ENCODE measurements at regions not wholly inside any gene's neighbourhood (a gene's known extent, or its start where the extent isn't known, plus 50 kb on each side); places are given as distances from the start of the nearest gene placed in this dataset.
A peak's percentile ranks its signal among the peaks of the same experiment; 100 is the strongest.
"Not testable (repeated sequence)": the region's sequence is repeated elsewhere in the genome, so short reads cannot be mapped to it uniquely, and the experiment has no call there.

DNA sequence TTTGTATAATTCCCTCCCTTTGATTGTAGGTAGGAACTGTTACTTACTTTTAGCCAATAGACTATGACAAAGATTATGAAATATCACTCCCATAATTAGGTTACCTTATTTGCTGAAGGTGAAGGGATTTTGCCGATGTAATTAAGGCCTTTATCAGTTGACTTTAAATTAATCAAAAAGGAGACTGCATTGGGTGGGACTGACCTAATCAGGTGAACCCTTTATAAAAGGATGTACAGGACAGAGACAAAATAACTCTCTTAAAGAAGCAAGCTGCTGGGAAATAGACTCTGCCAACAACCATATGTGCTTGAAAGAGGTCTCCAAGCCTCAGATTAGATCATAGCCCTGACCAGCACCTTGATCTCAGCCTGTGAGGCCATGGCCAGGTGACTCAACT, 167.6 kb downstream of the SOX3 start:
- DNase-seq: no peak

DNA sequence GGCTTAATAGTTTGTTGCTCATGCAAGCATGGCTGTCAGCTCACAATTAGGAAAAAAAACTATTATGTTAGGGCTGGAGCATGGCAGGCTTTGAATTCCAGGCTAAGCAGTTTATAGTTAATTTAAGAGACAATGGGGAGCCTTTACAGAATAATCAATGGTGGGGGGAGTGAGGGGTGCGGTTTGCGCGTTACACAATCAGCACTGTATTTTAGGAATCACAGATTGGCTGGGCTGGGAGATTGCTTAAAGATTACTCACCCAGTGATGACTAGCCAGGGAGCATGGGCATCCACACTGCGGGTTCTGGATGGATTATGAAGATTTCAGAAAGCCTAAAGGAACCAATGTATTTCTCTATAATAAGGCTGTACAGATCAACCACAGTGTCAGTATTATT, 186.6 kb downstream of the SOX3 start:
- DNase-seq: no peak

DNA sequence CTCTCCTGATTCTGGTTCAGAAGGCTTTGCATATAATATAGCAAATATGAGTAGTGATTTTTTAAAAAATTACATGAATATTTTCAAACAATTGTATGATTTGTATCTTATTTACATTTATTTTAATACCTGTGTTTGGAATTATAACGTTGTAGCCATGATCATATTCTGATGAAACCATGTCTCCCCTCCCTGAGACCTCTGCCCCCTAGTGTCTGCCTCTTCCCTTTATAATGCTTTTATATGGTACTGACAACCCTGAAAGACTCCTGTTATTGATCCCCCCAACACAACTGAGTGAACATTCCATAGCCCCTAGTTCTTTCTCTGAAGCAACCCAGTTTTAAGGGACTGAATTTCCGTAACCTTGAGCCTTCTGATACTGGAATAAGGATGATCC, 187.4 kb downstream of the SOX3 start:
- DNase-seq: no peak

DNA sequence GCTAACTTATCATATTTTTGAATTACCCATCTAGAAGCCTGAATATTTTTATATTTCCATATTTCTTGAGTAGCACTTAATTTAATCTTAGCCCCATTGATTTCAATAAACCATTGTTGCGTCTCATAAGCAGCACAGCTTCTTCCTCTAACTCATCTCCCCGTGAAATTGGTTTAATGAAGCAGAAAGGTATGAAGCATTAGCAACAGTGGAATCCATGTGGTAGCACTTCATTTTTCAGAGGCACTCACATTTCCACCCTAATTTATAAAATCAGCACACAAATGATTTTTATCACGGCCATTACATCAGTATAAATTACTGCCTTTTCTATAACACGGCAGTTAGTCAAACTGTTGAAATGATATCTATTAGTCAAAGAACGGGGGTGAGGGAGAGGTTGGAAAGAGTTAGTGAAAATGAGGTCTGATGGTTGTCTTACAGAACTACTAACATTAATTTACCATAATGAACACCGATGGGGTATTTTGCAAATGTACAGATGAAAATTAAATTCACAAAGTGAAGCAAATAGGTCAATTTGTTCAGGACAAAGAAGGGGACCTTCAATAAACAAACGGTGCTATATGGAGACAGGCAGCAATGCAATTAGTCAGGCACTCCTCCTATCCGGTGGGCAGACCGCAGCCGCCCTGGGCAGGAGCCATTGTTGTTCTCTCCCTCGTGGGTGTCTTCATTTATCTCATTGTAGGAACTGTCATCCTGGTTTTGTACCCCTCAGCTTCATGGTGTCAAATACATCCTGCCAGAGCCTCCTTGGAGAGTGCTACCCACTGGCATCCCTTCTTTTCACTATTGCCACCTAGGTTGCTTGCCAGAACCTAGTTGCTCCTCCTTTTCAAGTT, 205.7 kb downstream of the SOX3 start:
- DNase-seq: no peak

DNA sequence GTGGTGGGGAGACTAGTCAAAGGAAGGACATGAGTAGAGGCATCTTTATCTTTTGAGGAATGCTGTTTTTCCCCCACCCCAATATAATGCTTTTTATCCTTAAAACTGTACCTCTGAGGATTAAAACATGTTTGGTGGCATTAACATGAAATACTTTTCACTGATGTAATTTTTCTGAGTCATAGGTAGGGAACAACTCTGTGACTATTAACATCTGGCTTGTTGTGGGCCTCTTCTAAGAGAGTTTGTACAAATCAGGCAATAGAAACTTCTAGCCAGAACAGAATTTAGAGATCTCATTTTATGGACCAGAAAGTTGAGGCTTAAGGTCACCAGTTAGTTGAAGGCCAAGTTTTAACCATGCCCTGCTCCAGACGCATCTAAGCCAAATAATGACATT, 207.6 kb downstream of the SOX3 start:
- no peak for DNase-seq

DNA sequence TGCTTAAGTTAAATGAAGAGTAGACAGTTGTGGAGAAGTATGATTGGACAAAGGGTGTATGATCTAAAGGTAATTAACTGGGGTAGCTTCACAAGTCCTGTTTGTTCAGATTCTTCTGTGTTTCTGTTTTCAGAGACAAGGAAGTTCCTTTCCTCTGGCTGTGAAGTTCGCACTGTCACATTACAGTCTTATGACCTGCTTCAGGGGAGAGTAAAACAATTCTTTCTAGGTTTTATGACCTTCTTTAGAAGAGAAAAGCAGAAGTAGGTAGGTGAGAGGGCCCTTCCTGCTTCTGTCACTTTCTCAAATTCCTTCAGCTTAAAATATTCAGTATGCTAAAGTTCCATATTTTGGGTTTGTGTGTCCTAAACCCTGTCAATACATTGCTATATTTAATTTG, 211.9 kb downstream of the SOX3 start:
- no peak for DNase-seq

DNA sequence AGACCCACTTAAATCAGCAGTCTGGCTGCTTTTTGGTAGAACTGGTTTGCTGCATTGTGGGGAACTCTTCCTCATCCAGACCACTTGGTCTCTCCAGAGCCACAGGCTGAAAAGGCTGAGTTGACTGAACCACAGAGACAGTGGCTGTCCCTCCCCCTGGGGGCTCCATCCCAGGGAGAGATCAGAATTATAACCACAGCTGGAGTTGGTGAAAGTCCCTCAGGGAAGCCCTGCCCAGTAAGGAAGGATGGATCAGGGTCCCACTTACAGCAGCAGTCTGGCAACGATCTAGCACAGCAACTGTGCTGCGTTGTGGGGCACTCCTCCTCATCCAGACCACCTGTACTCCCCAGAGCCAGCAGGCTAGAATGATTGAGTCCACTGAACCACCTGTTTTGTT, 212.7 kb downstream of the SOX3 start:
- DNase-seq: no peak

DNA sequence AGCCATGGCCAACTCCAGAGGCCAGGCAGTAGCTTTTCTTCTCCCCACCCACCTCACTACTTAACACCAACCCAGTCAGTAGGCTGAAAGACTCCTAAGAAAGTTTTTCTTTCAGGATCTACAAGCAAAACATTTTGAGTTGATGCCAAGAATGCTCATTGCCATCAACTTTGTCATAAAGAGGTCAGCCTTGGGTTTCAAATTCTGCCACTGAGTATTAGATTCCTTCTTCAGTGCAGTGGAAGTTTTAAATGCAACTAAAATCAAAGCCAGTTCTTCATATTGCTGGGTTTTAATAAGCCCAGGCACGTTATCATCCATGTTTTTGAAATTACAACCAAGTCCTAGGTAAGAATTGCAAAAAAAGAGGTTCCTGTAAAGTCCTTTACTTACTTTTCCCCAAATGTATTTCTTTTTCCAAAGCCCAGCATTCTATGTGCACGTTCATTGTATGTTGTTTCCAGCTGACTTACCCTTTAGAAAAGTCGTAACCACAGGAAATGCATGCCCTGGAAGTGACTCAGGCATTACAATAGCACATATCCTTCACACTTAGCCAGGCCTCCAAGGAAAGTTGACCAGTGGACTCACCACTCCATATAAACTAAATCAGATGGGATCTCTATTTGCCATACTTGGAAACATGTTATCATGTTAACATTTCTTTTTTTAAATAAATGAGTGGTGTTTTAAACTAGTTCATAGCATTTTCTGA, 229.9 kb downstream of the SOX3 start:
- DNase-seq: peak; percentile 26

DNA sequence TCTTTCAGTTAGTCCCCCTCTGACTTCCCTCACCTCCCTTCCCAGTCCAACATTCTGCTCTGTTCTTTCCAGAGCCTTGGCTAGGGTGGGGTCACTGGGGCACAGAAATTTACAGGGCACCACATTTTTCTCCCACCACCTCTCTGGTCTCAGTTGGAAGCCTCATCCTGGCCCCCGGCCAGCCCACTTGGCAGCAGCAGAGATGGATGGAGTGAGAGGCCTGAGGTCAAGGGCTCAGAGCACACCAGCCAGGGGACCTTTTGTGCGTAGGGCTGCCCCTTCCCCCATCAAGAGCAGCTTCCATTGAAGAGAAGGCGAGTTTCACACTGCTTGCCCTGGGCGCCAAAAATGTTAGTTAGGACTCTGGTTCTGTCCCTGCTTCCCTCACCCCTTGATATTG, 230.9 kb downstream of the SOX3 start:
- no peak for DNase-seq

DNA sequence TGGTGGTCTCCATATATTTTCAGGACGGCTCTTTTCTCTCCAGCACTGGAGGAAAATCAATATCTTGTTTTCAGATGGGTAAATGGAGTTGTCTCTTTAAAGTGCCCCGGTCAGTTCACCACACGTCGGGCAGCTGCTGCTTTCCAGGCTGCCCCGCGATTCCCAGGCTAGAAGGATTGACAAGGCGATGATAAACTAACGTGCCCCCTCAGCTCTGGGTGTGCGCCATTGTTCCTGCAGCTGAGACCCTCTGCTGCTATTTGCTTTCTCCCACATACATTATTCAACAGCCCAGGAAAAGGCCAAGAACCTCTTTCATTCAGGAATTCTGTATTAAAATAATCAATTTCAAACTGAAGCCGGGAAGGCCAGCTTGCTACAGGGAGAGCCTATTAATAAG, 254.5 kb downstream of the SOX3 start:
- no peak for DNase-seq

DNA sequence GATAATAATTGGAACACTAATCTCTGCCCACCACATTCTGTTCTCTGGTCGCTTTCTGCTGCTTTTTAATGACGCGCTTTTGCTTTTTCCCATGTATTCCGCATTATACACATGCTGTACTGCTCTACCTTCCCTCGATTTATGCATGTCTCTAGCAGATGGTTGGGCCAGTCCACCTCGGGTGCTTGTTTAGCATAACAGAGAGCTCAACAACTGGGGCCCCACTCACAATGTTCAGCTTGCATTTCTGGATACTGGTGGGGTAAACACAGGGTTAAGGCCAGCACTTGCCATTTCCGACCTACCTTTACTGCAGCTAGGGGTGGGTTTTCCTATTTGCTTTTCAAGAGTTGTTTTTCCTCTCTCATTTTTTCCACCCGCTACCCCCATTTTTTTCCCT, 255.8 kb downstream of the SOX3 start:
- no peak for DNase-seq

DNA sequence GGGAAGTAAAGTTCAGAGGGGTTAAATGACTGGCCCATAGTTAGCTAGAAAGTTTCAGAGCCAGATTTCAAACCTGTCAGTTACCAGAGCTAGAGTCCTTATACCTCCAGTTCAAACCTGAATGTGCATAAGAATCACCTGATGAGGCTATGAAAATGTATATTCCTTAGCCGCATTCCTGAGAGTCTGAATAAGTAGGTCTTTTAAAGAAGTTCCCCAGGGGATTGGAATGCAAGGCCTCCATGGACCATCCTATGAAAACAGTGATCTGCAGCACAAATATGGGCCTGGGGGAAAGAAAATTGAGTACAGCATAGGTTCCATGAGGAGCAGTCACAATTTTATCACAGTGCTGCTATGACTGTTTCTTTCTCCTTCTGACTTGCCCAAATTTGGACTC, 263.9 kb upstream of the CXorf66 start:
- no peak for DNase-seq

DNA sequence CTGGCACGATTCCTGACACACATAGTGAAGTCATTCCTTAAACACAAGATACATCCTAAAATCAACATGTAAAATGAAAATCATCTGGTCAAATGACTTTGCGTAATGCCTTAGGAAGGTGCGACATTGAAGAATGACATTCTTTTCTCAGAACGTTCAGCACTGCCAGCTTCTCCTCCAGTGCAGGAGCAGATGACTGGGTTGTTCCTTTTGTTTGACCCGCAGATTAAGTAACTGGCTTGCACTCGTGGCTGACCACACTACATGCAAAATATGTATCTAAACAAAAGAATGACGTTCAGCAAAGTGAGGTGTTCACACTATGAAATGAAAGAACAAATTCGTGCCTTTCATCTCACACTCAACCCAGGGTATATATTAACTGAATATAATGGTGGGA, 260.7 kb upstream of the CXorf66 start:
- not testable (repeated sequence) for DNase-seq

DNA sequence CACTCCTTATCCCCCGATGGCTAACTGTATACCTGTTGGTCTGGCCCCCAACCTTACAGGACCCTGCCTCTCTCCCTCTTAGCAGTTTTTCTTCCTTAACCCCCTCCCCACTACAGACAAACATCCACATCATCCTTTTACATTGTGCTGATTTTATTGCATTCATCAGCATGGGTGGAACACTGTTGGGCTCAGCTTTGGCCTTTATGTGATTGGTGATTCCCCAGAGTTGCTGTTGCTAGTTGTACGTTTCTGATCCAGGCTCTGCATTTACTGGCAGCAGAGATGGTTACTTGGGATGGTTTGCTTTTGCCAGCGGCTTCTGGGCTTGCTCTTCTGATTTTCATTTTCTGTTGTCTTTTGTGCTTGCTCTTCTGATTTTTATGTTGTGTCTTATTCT, 250.6 kb upstream of the CXorf66 start:
- DNase-seq: not testable (repeated sequence)

DNA sequence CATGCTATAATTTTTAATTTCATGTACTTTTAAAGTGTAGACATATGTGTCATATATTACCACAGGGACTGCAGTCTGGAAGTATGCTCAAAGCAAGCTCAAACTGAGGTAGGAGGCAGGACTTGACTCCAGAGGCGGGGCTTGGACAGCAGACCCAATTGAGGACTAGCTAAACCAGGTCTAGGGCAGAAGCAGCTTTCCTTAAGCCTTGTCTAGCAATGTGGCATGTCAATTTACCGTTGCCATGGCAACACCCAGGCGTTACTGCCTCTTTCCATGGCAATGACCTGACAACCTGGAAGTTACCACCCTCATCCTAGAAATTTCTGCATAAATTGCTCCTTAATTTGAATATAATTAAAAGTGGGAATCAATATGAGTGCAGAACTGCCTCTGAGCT, 249.2 kb upstream of the CXorf66 start:
- not testable (repeated sequence) for DNase-seq

DNA sequence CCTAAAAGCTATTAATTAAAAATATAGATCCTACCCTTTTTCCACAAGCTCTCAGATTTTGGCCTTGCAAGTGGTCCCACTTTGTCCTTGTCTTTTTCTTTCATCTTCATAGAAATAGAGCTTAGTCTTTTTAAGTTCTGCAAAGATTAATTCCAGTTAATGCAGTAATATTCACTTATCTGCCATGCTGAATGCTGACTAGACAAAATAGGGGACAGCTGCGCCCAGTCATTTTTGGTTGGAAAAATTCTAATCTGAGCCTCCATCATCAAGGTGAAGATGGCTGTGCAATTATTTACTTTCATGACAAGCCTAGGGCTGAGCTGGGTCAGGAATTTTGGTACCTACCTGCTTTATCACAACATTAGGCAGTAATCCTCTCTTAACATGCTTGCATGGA, 241.3 kb upstream of the CXorf66 start:
- DNase-seq: no peak

DNA sequence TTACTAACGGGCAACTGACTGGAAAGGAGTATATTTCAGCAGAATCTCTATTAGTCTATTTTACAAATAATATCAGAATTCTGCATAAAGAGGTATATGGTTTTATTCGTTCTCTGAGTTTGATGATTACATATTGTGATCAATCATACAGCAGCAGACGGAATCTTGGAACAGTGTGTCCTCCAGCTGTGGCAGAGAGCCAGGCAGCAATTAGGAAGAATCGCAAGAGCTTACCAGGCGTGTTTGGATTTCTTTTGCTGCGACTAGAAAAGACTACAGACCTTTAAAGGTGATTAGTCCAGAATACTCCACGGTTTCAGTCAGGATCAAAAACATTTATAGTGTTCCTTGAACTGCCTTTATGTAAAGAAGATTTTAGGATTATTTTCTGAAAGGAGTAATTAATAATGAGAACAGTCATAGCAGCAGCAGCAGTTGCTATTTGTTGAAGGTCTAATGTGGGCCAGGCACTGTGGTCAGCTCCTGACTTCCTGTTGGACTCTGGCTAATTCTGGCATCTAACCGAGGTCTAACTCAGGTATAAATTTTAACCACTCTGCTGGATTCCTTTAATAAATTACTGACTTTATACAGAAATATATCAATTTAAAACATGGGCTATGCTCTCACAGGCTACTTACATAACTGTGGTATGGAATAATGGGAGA, 225.3 kb upstream of the CXorf66 start:
- no peak for DNase-seq

DNA sequence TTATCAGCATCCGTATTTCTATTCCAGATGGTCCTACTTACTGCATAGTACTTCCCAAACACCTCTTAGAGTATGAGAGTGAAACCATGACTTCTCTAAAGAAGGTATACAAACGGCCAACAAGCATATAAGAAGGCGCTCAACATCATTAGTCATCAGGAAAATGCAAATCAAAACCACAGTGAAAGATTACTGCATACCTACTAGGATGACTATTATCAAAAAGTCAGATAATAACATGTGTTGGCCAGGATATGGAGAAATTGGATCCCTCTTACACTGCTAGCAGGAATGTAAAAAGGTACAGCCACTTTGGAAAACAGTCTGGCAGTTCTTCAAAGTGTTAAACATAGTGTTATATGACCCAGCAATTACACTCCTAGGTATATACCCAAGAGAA, 215.3 kb upstream of the CXorf66 start:
- peak; percentile 22 for DNase-seq

DNA sequence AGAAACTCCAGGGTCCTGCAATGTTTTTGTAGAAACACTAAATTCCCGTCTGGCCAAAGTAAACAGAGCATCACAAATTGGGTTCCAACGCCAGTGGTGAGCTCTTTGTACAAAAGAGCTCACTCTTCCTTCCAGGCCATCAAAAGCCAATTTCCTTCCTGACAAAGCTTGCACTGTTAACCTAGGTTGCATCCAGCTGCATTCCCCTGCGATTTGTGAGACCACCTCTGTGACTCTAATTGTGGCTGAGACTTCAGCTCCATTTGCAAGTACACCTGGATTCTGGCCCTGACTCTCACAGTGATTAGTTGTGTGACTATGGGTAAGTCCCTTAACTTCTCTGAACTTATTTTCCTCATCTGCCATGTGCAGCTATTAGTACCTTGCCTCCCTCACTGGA, 212.5 kb upstream of the CXorf66 start:
- no peak for DNase-seq

DNA sequence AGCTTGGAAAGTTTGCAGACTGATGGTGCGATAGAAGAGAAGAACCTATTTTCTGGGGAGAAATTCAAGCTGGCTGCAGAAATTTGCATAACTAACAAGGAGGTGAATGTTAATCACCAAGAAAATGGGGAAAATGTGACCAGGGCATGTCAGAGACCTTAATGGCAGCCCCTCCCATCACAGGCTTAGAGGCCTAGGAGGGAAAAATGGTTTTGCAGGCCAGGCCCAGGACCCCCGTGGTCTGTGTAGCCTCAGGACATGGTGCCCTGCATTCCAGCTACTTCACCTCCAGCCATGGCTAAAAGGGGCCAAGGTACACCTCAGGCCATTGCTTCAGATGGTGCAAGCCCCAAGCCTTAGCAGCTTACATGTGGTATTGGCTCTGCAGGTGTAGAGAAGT, 207.1 kb upstream of the CXorf66 start:
- no peak for DNase-seq

DNA sequence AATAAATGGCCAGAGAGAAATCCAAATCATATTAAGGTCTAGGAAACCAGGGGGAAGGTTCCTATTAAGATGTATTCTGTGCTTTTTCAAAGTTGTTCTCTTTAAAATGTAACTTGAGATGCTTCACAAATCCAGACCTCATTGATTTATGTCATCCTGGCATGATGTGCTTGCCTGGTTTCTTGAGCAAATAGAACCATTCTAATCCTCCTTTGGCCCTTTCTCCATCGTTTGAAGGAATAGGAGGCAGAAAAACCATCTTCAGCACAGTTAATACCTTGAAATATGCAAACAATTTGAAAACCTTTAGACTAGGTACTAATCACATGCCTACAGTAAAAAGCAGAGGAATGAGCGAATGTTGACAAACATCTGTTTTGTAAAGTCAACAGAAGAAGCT, 202.2 kb upstream of the CXorf66 start:
- DNase-seq: no peak

DNA sequence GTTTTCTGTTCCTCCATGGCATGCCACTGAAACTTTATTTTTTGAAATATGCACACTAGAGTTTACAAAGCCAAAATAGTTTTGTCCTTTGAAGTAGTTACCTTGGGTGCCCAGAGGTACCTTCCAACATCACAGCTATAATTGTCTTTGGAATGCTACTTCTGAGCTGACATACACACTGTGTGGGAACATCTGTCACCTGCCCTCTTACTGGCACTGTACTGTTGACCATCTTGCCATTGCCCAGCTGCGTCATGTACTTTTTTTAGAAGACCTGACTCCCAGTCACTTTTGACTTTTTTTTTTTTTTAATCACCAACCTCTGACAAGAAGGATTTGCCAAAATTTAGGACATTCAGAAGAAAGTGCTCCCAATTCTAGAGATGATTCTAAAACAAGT, 200.5 kb upstream of the CXorf66 start:
- no peak for DNase-seq

DNA sequence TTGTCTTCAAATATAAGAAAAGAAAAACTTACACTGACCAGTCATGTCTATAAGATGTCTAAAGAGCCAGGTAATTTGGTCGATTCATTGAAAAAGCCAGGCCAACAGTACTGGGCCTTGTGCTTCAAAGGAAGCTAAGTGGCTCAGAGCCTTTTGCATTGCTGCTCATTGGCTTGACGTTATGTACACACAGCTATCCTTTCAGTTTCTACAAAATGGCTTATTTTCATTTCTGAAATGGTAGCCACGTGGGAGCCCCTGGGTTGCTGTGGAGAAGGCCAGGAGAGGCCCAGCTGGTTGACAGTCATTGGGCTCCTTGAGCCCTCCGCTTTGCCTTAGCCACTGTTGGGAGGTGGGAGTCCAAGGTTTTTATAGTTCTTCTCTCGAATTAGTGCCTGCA, 199.1 kb upstream of the CXorf66 start:
- no peak for DNase-seq
